Activated T-cell treated with anti-CD3 and anti-CD28 coated beads for 1 hour (primary cell): ENCODE measurements at regions not wholly inside any gene's neighbourhood (a gene's known extent, or its start where the extent isn't known, plus 50 kb on each side); places are given as distances from the start of the nearest gene placed in this dataset.

Source experiments
- DNase-seq: peaks from one replicate; pipeline ENCODE4 v3.0.0-alpha.2; 2020; ENCODE audit warnings: low read depth

DNA sequence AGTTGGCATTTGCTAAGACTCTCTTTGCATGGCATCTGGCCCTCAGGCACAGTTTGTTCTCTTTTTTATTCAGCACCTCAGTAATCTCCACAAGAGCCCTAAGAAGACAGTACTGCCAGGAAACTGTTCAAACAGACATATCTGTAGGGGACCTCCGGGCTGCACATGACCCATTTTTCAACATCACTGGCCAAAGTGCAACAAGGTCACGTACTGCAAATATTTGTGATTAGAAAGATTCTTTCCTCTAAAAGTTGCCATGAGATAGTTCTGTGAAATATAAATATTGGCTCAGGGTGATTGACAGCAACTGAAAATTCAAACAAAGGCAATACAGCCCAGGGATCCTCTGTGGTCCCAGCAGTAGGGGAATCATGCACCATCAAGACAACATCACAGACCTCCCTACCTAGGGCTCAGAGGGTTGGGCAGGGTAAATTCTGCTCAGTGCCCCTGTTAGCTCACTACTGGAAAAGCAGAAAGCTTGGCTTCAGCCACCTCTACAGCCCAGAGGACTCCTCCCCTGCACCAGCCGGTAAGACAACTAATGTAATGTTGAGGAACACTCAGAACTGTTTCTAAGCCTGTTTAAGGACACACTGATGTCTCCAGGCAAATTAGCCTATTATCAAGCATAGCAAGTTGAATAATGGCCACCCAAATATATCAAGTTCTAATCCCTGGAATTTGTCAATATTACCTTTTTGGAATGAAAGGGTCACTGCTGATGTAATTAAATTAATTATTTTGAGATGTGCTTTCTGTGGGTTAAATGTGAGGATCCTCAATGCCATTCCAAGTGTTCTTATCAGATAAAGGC lies 117.4 kb upstream of the LPP start:
- no peak for DNase-seq

- DNase-seq, result no peak
These were observed 116.7 kb upstream of the LPP start for GRCh38 chr3:188037195-188037718.

DNA sequence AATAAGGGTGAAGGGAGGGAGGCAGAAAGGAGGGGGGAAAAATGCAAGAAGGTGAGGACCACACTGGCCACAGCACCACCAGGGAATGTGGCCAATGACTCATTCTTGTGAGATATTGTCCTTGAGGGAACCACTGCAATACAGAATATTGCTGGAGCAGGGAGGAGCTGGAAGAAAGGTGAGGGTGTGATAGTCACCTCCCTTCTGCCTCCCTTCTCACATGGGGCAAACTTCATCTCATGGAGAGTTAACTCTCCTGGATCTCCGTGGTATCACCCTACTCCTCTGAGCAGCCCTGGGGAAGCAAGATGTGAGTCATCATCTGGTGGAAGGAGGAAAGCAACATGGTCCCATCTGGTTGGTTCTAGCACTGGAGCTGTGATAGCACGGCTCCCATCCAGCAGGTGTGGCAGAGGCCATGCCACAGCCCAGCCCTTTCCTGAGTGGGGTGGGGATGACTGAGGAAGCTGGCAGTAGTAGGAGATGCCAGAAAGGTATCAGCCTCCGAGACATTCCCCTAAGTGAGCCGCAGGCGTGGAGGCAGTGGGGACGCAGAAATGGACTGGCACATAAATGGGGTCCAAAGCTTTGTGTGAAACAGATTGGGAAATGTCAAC lies 115.9 kb upstream of the LPP start:
- DNase-seq, result no peak

DNA sequence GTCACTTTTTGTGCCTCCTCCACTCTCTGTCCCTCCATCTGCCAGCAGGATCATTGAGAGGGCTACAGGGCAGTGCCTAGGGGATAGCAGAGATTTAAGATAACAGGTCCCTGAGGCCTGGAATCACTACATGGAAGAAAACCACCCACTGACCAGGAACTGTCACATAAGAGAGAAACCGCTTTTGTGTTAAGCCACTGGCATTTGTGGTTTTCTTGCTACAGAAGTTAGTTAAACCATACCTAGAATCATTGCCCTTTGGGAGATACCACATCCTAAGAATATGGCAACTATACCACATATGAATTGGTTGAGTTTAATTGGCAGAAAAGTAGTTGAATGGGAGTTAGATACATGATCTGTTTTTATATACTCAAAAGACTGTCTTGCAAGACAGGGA lies 112.8 kb upstream of the LPP start:
- DNase-seq, result no peak

- DNase-seq, result no peak
These were observed 112.1 kb upstream of the LPP start for GRCh38 chr3:188041895-188042294.

- DNase-seq, result no peak
These were observed 111.5 kb upstream of the LPP start for GRCh38 chr3:188042466-188042865.

DNA sequence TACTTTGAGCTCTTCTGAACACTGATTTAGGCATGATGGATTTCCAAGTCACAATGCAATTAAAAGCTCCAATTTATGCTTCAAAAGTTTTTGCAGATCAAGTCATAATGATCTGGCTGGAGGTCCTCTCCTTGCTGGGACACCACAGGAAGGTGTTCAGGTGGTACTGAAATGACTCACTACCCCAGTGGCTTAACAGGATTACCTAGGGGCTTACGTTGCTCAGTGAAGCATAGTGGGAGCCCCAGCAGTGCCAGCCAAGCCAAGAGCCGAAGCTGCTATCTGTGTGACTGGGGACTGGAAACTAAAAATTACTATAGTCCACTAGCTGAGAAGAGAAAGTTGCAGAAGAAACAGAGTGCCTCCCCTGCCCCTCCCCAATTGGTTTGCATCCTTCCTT lies 110.1 kb upstream of the LPP start:
- DNase-seq, result no peak

DNA sequence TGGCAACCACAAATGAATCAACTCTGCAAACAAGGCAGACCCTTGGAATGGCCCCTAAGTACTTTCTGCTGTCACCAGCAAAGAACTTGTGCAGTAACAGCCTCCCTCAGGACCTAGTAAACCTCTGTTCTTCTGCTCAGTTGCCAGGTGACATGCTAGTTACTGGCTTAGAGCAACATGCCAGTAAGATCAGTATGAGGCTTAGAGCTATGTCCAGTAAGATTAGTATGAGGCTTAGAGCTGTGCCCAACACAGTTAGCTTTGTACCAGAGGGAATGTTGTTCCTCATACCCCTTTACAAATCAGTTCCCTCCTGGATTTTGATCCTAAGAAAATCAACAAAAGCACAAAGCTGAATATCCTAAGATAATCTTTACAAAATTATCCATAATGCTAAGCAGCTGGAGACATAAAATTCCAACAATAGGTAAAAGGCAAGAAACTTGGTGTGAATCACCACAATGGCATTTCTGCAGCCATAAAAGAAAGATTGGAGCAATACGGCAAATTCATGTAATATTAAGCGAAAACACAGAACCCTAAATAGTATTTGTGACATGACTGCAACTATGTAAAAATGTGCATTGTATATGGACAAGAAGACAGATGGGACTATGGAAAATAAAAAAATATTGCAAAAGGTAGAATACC lies 107.3 kb upstream of the LPP start:
- no peak for DNase-seq

DNA sequence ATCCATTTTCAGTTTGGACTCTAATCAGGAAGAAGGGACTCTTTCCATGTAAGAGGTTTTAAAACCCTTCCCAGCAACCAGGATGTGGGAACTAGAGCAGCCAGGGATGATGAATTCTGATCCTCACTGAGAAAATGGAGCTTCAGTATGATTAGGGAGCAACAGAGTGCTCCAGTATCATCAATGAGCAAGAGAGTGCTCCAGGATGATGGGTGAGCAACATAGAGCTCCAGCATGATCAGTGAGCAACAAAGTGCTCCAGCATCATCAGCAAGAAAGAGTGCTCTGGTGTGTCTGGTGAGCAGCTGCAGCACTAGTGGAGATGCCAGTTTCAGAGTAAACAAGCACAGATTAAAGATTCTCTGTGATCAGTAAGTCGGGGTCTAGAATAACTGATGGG lies 106.4 kb upstream of the LPP start:
- DNase-seq, result no peak

- peak; percentile 2 for DNase-seq
These were observed 104.1 kb upstream of the LPP start for GRCh38 chr3:188049606-188050530.

DNA sequence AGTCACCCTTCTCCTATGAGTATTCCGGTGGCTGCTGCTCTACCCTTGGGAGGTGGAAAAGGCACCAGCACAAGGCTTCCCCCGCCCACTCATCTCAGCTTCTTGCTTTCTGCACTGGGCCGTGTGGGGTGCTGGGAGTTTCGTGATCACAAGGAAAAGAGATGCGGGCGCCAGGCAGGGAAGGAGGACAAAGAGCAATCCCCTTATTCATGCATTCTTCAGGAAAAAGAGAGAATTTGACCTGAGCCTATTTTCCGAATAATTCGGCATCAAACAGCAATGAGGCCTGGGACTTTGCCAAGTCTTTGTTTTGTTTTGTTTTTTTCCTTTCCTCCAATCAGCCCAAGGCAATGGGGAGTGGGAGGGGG lies 102.2 kb upstream of the LPP start:
- no peak for DNase-seq

DNA sequence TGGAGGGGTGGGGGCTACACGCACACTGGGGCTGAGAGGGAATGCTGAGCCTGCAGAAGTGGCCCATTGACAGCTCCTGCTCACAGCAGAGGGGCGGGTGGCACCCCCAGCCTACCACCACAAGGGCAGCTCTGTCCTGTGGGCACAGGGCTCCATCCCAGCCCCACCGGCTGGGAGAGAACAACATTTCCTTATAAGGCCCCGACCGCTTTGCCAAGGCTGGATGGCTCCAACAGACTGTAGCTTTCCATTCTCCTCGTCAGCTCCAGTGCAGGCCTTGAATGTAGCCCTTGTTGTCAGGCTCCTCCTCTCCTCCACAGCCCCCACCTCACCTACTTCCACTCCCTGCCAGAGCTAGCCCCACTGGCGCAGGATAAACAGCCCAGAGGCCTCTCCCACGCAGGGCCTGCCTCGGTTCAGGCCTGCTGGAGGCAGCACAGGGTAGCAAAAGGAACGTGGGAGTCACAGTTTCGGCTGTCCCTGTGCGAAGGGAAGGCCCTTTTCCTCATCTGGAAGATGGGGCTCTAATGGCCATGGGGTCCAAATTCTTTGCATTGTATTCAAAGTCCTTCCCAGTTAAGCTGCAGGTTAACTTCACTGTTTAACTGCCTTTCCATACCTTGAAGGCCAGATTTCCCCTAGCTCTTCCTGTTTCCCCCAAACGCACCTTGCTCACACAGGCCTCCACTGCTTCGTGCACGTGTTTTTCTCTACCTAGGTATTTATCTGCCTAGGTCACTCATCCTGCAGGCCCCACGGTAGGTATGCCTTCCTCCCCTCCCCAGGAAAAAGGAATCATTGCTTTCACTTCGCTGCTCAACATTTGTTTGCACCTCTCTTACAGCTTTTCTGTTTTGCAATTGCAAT lies 101.6 kb upstream of the LPP start:
- DNase-seq, result no peak

DNA sequence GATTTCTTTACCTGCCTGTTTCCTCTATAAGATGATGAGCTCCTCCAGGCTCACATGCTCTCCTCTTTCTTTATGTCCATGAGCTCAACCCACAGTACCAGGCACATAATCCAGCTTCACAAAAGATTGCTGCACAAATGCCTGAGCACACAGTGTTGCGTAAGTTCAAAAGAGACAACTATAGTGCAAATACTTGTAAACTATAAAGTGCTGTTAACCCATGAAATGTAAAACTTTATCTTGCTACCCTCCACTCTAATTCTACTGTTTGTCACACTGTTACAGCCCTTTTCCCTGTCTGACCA lies 101.0 kb upstream of the LPP start:
- DNase-seq, result no peak

DNA sequence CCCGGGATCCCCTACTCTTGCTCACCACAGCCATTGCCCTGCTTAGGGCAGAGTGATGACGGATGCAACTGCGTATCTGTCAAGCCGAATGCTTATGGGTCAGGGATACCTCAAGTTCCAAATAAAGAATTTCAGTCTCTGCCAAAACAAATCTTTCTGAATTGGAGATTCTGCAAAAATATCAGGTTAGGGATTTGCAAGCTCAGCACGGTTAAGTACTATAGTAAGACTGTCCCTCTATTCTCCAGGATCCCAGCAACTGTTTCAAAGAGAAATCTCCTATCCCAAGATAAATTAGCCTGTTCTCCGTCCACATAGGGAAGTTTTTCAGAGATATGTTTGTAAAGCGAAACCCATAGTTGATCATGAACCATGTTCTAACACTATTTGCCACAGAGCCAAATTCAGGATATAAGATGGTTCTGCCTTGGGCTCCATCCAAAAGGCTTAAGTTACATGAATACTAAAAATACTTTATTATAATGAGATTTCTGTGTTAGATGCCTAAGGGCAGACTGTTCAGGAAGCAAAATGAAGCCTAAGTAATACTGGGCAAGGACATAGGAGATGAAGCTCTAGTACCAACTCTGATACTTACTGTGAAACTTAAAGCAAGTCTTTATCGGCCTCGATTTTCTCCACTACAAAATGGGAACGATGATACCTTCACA lies 100.1 kb upstream of the LPP start:
- DNase-seq, result no peak

DNA sequence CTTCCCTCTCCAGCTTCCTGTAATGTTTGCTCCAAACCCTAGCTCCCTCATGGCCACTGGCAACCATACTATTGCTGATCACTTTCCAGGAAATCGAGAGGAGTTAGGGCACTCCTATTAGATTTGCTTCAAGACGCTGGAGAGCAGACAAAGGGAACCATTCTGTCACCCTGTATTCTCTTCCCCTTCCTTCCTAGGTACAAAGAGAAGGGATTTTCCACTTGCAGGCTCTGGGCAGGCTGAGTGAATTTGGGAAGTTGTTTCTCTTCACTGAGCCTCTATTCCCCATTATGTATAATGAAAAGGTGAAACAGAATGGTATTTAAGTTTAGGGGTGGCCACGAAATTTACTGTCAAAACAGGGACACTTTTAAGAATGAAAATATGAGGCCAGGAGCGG lies 99.4 kb upstream of the LPP start:
- DNase-seq, result no peak

GRCh38 chr3:188055388-188055787 lies 98.6 kb upstream of the LPP start:
- DNase-seq, result no peak

DNA sequence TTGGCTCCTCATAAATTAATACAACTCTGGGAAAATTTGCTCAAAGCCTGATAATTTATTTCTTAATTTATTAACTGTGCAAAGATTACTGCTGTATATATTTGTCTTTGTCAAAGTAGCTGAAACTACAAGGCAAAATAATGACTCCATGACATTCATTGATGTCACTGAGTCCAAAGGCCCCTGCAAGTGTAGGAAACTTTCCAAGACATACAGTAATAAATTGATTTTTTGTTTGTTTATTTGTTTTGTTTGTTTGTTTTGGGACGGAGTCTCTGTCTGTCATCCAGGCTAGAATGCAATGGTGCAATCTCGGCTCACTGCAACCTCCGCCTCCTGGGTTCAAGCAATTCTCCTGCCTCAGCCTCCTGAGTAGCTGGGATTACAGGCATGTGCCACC lies 96.8 kb upstream of the LPP start:
- no peak for DNase-seq

GRCh38 chr3:188058569-188059184 lies 95.3 kb upstream of the LPP start:
- DNase-seq, result no peak

DNA sequence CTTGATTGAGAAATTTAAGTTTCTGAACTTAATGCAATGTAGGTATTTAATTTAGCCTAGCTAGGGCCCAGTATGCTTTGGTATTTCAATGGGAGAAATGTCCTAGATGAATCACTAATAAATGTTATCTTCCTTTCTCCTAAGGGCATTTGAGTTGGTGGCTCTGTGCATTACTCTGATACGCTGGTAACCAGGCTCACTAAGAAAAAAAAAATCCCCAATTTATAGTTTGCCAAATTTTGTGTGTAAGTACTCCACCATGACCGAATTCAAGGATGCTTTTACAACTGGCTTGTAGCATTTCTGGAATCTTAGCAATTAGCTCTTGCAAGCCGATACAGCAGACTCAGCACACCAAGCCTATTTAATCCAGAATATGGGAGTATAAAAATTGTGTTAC lies 94.6 kb upstream of the LPP start:
- no peak for DNase-seq

DNA sequence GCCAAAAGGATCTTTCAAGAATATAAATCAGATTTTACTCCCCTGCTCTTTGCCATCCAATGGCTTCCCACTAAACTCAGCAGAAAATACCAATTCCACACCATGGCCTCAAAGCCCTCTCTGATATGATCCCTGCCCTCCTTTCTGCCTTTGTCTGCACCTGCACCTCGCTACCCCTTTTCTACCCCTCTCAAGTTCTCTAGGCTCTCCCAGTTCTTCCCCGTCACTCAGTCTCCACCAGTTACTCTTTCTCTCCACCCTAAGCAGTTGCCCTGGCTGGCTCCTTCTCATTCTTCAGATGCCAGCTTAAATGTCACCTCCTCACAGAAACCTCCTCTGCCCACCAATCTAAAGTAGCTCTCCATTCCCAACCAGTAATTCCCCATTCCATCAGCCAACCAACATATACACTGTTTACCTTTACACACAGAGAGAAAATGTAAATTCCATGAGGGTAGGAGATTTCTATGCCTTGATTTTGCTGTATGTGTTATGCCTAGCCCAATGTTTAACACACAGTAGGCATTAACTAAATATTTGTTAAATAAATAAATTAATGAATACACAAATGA lies 93.6 kb upstream of the LPP start:
- no peak for DNase-seq
